Panc1 (cell line): ENCODE measurements at regions not wholly inside any gene's neighbourhood (a gene's known extent, or its start where the extent isn't known, plus 50 kb on each side); places are given as distances from the start of the nearest gene placed in this dataset.

ENCODE experiments used
- ATAC-seq: fragments of 200-7000 bp; cut with Tn5 transposase; 2 replicates; pipeline ENCODE4 v1.9.1; 2020; ENCODE audit warnings: mild to moderate bottlenecking, moderate library complexity
- BruUV-seq: library from RNA; stranded (reverse); fragments of 400-500 nt; replicated peaks from 2 replicates; lab custom pipeline; 2021; lab: Mats Ljungman, UMichigan
- CTCF ChIA-PET: fragments of 300-600 bp; sonication (Branson Sonifier 250); formaldehyde crosslinking; loops from one replicate; lab custom pipeline; 2022; ENCODE audit warnings: antibody characterized with exemption; lab: Charles Lee
- POLR2A ChIA-PET: fragments of 300-600 bp; sonication (Branson Sonifier 250); formaldehyde crosslinking; loops from one replicate; lab custom pipeline; 2022; ENCODE audit warnings: antibody characterized with exemption; lab: Charles Lee
- DNase-seq: peaks from one replicate; pipeline ENCODE4 v3.0.0-alpha.2; 2010; ENCODE audit warnings: low read depth, low spot score
- H3K27ac ChIP-seq: 2 replicates; pipeline ENCODE4 v1.5.1; 2011; ENCODE audit warnings: mild to moderate bottlenecking, low read length, inconsistent platforms
- H3K27me3 ChIP-seq: fragments of 200-500 bp; sonication (Bioruptor generic); 2 replicates; pipeline ENCODE4 v1.6.0; 2014; ENCODE audit warnings: low read length, inconsistent platforms; ENCODE audit not compliant: control insufficient read depth, insufficient read depth
- H3K36me3 ChIP-seq: fragments of 200-500 bp; sonication (Bioruptor generic); 2 replicates; pipeline ENCODE4 v1.5.1; 2014; ENCODE audit warnings: inconsistent platforms, mild to moderate bottlenecking, low read length, moderate library complexity; ENCODE audit not compliant: control insufficient read depth, insufficient read depth
- H3K4me1 ChIP-seq: 2 replicates; pipeline ENCODE4 v1.5.1; 2011; ENCODE audit warnings: inconsistent platforms, mild to moderate bottlenecking, low read length, moderate library complexity; ENCODE audit not compliant: control insufficient read depth, insufficient read depth
- H3K4me3 ChIP-seq, 2 experiments: 2 replicates each; pipeline ENCODE4 v1.5.1; 2011 to 2012; ENCODE audit warnings: low read depth in 2 of 2, low read length in 2 of 2, mild to moderate bottlenecking in 2 of 2, inconsistent platforms in 1 of 2, moderate library complexity in 1 of 2
- H3K9me3 ChIP-seq: fragments of 200-500 bp; sonication (Bioruptor generic); 2 replicates; pipeline ENCODE4 v1.5.1; 2014; ENCODE audit warnings: low read depth, mild to moderate bottlenecking, inconsistent platforms, low read length, moderate library complexity; ENCODE audit not compliant: control insufficient read depth, insufficient read depth
- POLR2AphosphoS5 ChIP-seq: IDR thresholded peaks from 2 replicates; pipeline ENCODE4 v1.6.1; 2012; ENCODE audit warnings: mild to moderate bottlenecking, low read depth, low read length, moderate library complexity
- SIN3A ChIP-seq: IDR thresholded peaks from 2 replicates; pipeline ENCODE4 v1.6.1; 2012; ENCODE audit warnings: low read depth, mild to moderate bottlenecking, low read length, moderate library complexity, borderline replicate concordance; ENCODE audit not compliant: insufficient read depth
- TCF7L2 ChIP-seq: IDR thresholded peaks from 2 replicates; pipeline ENCODE4 v1.6.1; 2011; ENCODE audit warnings: mild to moderate bottlenecking, low read depth, low read length, inconsistent platforms
- in situ Hi-C: cut with HindIII; loops from 2 replicates; pipeline ENCODE4 v1.10.0; 2016; ENCODE audit warnings: low sequenced_read_pairs, low pct_unique_long_range_greater_than_20kb
- intact Hi-C: fragments of 100-400 bp; cut with micrococcal nuclease; formaldehyde crosslinking; loops from one replicate; pipeline ENCODE4 v1.10.0; 2022; ENCODE audit not compliant: unreplicated experiment
- TF ChIP-seq, protein P1 (sequence below): fragments of 450-650 bp; IDR thresholded peaks from 2 replicates; pipeline ENCODE4 v1.5.1; 2017; ENCODE audit warnings: mild to moderate bottlenecking
- TF ChIP-seq, protein P2 (sequence below), 2 experiments: IDR thresholded peaks; 2 replicates each; pipeline ENCODE4 v1.6.1; 2011 to 2012; ENCODE audit warnings: low read depth in 2 of 2, control low read depth in 1 of 2, low read length in 1 of 2, mild to moderate bottlenecking in 1 of 2, moderate library complexity in 1 of 2; ENCODE audit not compliant: insufficient read depth in 1 of 2

DNA sequence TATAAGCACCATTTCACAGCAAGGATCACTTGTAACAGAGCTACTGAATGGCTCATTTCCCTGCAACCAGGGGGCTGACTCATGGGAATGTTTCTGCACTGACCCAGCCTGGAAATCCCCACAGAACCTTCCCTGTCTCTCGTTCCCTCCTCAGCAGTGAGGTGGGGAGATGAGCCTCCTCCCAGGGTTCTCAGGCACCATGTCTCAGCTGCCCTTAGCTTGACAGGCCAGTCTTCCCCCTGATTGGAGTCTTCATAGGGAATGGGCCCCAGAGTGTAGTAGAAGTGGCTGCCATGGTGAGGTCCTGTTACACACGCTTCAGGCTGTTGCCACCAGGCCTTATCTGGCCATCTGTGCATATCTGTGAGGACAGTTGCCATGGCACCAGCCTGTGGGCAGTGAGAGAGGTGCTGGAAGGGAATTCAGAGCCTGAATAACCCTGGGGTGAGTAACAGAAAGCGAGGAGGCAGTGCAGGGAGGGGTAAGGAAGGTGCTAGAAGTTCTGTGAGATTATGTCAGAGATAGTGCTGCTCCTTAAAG lies 324.4 kb downstream of the ENC1 start:
- POLR2A ChIA-PET: no interaction called here
- BruUV-seq: no TSS peak
- ATAC-seq (peak; percentile 97), DNase-seq (peak; percentile 75)
- Histone ChIP-seq H3K9me3 (no peaks in the 10 kb centered on the region), H3K36me3 (no peaks in the 10 kb centered on the region), H3K4me1 (peaks cover 9% of the 10 kb centered on the region), H3K27me3 (no peaks in the 10 kb centered on the region), H3K4me3 (no peak overlapping the region), H3K27ac (peak overlapping the region; percentile 68)
- intact Hi-C loops (no loop called here), in situ Hi-C loops (no loop called here)
- CTCF ChIA-PET: no interaction called here
- TF ChIP-seq POLR2AphosphoS5 (no peak), SIN3A (no peak), TCF7L2 (no peak)
- TF ChIP-seq, protein P1, sequence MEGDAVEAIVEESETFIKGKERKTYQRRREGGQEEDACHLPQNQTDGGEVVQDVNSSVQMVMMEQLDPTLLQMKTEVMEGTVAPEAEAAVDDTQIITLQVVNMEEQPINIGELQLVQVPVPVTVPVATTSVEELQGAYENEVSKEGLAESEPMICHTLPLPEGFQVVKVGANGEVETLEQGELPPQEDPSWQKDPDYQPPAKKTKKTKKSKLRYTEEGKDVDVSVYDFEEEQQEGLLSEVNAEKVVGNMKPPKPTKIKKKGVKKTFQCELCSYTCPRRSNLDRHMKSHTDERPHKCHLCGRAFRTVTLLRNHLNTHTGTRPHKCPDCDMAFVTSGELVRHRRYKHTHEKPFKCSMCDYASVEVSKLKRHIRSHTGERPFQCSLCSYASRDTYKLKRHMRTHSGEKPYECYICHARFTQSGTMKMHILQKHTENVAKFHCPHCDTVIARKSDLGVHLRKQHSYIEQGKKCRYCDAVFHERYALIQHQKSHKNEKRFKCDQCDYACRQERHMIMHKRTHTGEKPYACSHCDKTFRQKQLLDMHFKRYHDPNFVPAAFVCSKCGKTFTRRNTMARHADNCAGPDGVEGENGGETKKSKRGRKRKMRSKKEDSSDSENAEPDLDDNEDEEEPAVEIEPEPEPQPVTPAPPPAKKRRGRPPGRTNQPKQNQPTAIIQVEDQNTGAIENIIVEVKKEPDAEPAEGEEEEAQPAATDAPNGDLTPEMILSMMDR: no peak
- TF ChIP-seq, protein P2, sequence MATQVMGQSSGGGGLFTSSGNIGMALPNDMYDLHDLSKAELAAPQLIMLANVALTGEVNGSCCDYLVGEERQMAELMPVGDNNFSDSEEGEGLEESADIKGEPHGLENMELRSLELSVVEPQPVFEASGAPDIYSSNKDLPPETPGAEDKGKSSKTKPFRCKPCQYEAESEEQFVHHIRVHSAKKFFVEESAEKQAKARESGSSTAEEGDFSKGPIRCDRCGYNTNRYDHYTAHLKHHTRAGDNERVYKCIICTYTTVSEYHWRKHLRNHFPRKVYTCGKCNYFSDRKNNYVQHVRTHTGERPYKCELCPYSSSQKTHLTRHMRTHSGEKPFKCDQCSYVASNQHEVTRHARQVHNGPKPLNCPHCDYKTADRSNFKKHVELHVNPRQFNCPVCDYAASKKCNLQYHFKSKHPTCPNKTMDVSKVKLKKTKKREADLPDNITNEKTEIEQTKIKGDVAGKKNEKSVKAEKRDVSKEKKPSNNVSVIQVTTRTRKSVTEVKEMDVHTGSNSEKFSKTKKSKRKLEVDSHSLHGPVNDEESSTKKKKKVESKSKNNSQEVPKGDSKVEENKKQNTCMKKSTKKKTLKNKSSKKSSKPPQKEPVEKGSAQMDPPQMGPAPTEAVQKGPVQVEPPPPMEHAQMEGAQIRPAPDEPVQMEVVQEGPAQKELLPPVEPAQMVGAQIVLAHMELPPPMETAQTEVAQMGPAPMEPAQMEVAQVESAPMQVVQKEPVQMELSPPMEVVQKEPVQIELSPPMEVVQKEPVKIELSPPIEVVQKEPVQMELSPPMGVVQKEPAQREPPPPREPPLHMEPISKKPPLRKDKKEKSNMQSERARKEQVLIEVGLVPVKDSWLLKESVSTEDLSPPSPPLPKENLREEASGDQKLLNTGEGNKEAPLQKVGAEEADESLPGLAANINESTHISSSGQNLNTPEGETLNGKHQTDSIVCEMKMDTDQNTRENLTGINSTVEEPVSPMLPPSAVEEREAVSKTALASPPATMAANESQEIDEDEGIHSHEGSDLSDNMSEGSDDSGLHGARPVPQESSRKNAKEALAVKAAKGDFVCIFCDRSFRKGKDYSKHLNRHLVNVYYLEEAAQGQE (IDR thresholded peaks at IDR 0.05; ENCODE audit: insufficient read depth in 1 of 2, low read depth in 2 of 2, low read length in 1 of 2): no peak

DNA sequence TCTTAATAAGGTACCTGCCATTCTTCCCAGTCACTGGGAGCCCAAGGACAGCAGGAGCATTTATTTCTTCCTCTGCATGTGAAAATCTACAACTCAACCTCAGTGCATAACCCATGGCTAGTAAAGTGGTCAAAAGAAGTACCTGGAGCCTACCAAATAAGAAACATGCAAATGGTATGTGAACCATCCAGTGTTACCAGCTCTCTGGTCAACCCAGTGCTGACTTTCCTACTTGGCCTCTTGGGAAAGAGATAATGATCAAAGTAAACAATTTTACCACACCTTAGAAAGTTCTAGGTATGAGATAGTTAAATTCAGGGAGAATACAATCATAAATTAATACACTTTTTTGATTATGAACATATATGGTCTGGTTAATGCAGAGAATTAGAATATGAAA lies 325.6 kb downstream of the ENC1 start:
- intact Hi-C loops: no loop called here
- ATAC-seq (no peak), DNase-seq (no peak)
- BruUV-seq: no TSS peak
- Histone ChIP-seq H3K36me3 (no peaks in the 10 kb centered on the region), H3K4me1 (peaks cover 9% of the 10 kb centered on the region), H3K9me3 (no peaks in the 10 kb centered on the region), H3K4me3 (no peak overlapping the region), H3K27me3 (no peaks in the 10 kb centered on the region), H3K27ac (no peak overlapping the region; the same call in 1 of the 2 replicates)
- ChIA-PET CTCF (no interaction called here), POLR2A (interaction anchor here (0.6 kb wide), 1 partner anchor 316 kb away, joined by 3 read pairs; no protein-coding TSS in a partner anchor)
- in situ Hi-C loops: no loop called here
- TF ChIP-seq POLR2AphosphoS5 (no peak), TCF7L2 (no peak)
- TF ChIP-seq, protein P1: no peak
